C4-2B (cell line): ENCODE measurements at regions not wholly inside any gene's neighbourhood (a gene's known extent, or its start where the extent isn't known, plus 50 kb on each side); places are given as distances from the start of the nearest gene placed in this dataset.
"Not testable (repeated sequence)": the region's sequence is repeated elsewhere in the genome, so short reads cannot be mapped to it uniquely, and the experiment has no call there.

Experiments used
- ZFX ChIP-seq: fragments of 450-650 bp; IDR thresholded peaks from 2 replicates; pipeline ENCODE4 v1.6.1; 2017
- TF ChIP-seq, protein P1 (sequence below): fragments of 450-650 bp; conservative IDR thresholded peaks from 2 replicates; pipeline ENCODE4 v1.5.1; 2017; ENCODE audit warnings: mild to moderate bottlenecking

DNA sequence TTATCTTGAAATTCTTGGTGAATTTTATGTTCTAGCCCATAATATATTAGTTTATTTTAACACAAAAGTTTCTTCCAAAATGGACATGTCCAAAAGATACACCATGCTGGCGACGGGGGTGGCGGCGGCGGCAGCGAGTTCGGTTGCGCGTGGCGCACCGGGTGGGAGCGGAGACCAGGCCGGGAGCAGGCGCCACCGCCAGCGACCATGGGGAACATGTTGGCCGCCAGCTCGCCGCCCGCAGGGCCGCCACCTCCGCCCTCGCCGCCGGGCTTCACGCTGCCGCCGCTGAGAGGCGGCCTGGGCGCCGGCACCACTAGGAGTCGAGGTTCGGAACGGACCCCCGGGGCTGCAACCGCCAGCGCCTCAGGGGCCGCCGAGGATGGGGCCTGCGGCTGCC lies 167.2 kb downstream of the POTEG start:
- TF ChIP-seq, protein P1, sequence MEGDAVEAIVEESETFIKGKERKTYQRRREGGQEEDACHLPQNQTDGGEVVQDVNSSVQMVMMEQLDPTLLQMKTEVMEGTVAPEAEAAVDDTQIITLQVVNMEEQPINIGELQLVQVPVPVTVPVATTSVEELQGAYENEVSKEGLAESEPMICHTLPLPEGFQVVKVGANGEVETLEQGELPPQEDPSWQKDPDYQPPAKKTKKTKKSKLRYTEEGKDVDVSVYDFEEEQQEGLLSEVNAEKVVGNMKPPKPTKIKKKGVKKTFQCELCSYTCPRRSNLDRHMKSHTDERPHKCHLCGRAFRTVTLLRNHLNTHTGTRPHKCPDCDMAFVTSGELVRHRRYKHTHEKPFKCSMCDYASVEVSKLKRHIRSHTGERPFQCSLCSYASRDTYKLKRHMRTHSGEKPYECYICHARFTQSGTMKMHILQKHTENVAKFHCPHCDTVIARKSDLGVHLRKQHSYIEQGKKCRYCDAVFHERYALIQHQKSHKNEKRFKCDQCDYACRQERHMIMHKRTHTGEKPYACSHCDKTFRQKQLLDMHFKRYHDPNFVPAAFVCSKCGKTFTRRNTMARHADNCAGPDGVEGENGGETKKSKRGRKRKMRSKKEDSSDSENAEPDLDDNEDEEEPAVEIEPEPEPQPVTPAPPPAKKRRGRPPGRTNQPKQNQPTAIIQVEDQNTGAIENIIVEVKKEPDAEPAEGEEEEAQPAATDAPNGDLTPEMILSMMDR = not testable (repeated sequence)
- not testable (repeated sequence) for TF ChIP-seq ZFX
